DMS114 treated with DMSO at 0.1 percent for 48 hours (cell line): ENCODE measurements at regions not wholly inside any gene's neighbourhood (a gene's known extent, or its start where the extent isn't known, plus 50 kb on each side); places are given as distances from the start of the nearest gene placed in this dataset.
"Not testable (repeated sequence)": the region's sequence is repeated elsewhere in the genome, so short reads cannot be mapped to it uniquely, and the experiment has no call there.

Source experiments
- DNase-seq: peaks from one replicate; lab custom pipeline; 2025; ENCODE audit not compliant: unreplicated experiment; lab: John Stamatoyannopoulos, UW

GRCh38 chr5:43837091-43837490 lies 234.1 kb downstream of the NNT start:
- no peak for DNase-seq

DNA sequence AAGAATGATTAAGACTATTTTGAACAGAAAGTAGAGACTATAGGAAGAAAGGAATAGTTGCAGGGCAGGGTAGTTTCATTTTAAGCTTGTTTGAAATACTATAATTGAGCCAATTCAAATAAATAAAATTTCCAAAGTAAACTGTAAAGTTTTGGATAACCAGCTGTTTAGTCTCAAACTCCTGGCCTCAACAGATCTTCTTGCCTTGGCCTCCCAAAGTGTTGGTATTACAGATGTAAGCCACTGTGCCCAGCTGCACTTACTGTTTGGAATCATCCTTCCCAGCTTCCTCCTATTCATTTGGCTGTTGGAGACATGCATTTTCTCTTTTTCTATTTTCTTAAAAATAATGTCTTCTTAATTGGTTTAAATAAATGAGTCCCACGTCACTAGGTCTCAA lies 231.0 kb downstream of the NNT start:
- DNase-seq = no peak

DNA sequence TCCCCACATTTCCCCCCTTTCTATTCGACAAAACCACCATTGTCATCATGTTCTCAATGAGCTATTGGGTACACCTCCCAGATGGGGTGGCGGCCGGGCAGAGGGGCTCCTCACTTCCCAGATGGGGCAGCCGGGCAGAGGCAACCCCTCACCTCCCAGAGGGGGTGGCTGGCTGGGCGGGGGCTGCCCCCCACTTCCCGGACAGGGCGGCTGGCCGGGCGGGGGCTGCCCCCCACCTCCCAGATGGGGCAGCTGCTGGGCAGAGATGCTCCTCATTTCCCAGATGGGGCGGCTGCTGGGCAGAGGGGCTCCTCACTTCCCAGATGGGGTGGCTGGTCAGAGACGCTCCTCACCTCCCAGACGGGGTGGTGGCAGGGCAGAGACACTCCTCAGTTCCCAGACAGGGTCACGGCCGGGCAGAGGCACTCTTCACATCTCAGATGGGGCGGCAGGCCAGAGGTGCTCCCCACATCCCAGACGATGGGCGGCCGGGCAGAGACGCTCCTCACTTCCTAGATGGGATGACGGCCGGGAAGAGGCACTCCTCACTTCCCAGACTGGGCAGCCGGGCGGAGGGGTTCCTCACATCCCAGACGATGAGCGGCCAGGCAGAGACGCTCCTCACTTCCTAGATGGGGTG lies 221.5 kb downstream of the NNT start:
- not testable (repeated sequence) for DNase-seq

- not testable (repeated sequence) for DNase-seq
Observed at GRCh38 chr5:43818394-43818793, 215.4 kb downstream of the NNT start.

- no peak for DNase-seq
Observed at GRCh38 chr5:43815497-43815896, 212.5 kb downstream of the NNT start.

GRCh38 chr5:43804723-43805122 lies 201.7 kb downstream of the NNT start:
- no peak for DNase-seq

GRCh38 chr5:43804041-43804440 lies 201.1 kb downstream of the NNT start:
- no peak for DNase-seq

- DNase-seq = no peak
Observed at GRCh38 chr5:43802651-43803050, 199.7 kb downstream of the NNT start.

DNA sequence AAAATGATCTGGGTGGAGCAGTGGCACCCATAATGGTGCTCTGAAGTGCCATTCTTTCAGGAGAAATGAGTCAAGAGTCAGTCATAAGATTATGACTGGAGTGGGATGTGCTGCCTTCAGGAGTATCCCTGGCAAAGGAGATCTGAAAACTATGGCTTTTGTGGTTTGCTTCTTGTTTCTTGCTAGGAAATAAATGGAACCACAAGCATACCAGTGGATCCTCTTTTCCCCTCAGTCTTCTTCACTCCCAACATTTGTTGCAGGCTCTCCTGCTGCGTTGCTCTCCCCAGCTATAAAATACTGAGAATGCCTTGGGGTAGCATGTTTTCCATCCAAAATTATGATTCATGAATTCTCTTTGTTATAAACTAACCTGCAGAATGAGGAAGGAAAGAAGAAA lies 199.1 kb downstream of the NNT start:
- no peak for DNase-seq

- no peak for DNase-seq
Observed at GRCh38 chr5:43798740-43799139, 195.8 kb downstream of the NNT start.

DNA sequence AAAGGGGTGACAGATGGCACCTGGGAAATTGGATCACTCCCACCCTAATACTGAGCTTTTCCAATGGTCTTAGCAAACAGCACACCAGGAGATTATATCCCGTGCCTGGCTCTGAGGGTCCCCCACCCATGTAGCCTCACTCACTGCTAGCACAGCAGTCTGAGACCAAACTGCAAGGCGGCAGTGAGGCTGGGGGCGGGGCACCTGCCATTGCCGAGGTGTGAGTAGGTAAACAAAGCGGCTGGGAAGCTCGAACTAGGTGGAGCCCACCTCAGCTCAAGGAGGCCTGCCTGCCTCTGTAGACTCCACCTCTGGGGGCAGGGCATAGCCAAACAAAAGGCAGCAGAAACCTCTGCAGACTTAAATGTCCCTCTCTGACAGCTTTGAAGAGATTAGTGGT lies 188.9 kb downstream of the NNT start:
- DNase-seq = not testable (repeated sequence)

- DNase-seq = no peak
Observed at GRCh38 chr5:43785198-43785597, 182.2 kb downstream of the NNT start.

GRCh38 chr5:43780586-43780985 lies 177.6 kb downstream of the NNT start:
- no peak for DNase-seq

DNA sequence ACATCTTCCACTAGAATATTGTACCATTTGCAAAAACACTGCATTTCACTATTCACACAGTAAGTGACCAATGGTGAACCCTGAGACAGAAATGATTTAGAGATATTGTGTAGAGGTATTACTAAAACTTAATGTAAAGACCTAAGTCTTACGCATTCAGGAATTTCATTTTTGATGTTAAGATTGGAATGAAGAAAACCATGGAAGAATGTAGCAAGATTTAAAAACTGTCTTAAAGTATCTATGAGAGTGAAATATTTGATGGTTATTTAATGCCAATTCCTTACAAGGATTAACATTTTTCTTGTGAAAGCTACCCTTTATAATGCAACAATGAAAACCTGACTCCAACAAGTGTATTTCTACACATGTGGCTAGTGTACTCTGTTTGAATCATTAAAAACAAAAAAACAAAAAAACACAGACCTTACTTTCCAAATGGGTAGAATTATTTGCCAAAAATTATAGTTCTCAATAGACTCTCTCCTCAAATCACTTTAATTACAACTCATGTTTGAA lies 172.0 kb downstream of the NNT start:
- DNase-seq = no peak

DNA sequence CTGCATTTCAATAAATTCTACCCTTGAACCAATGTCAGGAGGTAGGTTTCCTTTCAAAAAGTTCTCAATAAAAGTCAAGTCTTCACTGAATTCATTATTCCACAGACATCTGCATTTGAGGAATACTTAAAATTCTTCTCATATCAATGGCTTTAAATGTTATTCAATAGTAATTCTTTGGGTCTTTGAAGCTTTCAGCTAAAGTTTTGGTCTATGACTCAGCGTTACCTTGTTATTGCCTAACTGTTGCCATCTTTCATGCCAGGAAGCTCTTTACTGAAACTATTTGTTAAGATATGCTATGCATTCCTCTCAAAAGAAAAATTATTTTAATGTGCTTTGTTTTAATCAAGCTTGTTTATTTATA lies 170.5 kb downstream of the NNT start:
- DNase-seq = no peak

GRCh38 chr5:43772764-43773477 lies 169.9 kb downstream of the NNT start:
- no peak for DNase-seq

- DNase-seq = no peak
Observed at GRCh38 chr5:43772458-43772763, 169.4 kb downstream of the NNT start.

- no peak for DNase-seq
Observed at GRCh38 chr5:43771611-43772031, 168.6 kb downstream of the NNT start.

DNA sequence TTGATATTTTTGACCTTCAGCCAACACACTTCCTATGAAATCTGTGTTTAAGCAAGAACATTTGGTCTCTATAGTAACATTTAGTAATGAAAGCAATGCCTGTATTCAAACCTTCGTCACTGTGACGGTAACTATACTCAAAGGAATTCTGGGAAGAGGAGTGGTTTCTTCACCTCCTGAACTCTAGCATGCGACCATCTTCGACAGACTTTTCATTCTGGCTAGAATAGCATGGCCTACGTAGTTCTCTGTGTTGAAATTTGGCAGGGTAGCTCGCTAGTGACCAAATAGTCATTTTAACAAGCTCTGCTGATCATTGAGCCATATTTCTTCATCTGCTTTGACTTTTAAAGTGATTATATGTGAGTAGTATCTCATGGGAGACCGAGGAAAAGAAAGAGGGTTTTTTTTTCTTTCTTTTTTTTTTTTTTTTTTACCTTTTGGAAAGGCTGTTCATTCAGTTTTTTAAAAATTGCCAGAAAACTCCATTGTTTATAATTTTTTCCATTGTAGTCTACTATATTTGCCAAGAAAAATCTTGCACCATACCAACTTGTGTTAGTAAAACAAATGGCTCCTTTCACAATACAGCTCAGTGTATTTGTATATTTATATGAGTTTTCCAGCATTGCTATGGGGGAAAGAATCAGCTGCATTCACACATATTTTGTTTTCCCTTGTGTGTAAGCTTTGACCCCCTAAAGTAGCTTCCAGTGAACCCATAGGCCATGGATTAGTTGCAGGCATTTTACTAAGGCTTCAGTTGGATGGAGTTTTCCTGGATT lies 166.8 kb downstream of the NNT start:
- no peak for DNase-seq
